8988T (cell line): ENCODE measurements at regions not wholly inside any gene's neighbourhood (a gene's known extent, or its start where the extent isn't known, plus 50 kb on each side); places are given as distances from the start of the nearest gene placed in this dataset.

Source experiments
- DNase-seq: peaks from one replicate; pipeline ENCODE4 v3.0.0; 2011

DNA sequence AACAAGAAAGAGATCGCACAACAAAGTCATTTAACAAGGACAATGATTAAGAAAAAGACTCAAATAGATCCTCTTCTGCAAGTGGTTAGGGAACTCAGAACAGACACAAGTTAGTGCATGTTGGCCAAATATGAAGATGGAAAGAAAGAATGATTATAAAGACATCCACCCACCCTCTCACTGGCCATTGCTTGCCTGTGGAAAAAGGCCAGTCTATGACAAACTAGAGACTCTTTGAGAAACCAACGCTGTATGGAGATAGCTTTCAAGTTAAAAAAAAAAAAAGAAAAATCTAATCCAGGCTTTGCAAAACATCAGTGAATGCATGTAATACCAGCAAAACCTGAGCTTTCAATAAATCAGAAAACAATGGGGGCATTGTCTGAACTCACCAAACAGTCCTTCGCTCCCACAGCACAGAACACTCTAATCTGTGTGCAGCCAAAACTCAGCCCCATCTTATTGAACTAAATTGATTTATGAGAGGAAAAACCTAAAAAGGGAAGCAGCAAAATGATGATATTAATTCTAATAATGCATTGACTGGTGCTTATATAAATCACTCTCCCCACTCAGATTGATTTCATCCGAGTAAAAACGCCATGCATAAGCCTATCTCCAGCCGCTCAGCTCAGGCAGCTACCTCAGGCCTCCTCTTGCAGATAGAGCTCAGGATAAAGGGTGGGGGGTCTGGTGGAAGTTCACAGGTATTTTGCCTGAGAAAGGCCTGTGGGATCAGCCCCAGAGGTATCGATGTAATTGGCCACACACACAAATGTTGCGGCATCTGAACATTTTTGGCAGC lies 547.1 kb downstream of the CCDC171 start:
- no peak for DNase-seq

DNA sequence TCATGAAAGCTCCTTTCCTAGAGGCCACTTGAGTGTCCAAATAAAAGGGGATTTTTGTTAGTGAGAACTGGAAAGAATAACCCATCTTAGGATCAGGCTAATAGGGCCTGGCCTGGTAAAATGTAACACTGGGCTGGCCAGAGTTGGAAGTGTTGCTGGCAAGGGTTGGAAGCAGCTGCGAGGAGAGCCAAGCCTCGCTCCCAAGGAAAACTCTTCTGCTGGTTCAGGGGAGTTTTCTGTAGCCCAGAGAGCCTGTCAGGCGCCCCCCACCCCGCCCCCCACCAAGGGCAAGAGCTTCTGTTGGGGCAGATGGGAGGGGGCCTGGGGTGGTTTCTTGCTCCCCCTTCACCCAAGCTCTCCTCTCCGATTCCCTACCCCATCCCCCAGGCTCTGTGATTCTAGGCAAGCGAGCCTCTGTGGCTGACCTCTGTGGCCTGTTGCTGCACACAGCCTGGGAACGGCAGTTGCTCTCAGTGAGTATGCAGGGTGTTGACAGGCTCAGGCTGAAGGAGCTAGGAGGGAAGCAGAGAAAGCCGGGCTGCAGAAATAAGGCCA lies 547.8 kb downstream of the CCDC171 start:
- DNase-seq: no peak

DNA sequence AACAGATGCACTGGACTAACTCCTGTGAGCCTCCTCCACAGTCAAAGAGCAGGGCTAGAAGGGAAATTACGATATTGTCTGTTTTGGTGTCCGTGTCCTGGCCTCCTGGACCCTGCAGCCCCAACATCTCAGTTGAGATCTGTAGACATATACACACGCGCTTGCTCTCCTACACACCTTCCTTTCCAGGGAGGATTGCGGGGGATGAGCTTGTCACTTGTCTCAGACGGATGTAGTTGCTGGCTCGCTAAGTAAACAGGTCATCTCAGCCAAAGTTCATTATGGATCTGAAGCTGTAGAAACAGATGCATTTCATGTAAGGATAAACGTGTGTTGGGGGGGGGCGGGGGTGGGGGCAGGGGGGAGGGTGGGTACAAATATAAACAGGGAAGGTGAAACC lies 549.3 kb downstream of the CCDC171 start:
- no peak for DNase-seq

DNA sequence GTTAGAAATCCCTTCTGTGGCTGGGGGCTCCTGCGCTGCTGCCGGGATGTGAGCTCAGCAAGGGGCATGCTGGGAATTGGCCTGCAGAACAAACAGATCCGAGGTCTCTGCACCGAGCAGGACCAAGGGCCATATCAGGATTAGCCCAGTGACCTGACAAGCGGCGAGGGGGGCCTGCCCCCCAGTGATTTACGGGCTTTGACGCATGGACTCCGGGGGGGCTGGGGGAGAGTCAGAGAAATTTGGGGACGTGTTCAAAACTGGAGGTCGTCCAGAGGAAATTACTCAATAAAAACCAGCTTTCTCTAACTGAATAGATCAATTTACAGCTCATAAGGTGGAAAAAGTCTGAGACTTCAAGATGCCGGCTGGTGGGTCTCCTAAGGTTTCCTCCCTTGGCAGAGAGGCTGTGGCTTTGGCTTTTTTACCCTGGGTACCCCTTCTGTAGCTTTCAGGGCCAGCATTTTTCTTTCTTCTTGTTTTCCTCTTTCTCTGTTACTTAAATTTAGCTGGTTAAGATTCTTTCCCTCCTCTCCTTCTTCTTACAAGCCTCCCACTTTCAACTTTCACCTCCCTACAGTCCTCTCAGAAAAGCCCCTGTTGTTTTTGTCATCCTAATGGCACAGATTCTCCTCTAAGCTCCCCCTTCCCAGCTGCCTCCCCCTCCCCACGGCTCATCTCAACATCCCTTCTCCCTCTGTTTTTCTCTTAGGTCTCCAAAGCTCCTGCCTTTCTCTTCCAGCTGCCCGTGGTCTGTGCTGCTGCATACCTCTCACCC lies 551.0 kb downstream of the CCDC171 start:
- DNase-seq: no peak

DNA sequence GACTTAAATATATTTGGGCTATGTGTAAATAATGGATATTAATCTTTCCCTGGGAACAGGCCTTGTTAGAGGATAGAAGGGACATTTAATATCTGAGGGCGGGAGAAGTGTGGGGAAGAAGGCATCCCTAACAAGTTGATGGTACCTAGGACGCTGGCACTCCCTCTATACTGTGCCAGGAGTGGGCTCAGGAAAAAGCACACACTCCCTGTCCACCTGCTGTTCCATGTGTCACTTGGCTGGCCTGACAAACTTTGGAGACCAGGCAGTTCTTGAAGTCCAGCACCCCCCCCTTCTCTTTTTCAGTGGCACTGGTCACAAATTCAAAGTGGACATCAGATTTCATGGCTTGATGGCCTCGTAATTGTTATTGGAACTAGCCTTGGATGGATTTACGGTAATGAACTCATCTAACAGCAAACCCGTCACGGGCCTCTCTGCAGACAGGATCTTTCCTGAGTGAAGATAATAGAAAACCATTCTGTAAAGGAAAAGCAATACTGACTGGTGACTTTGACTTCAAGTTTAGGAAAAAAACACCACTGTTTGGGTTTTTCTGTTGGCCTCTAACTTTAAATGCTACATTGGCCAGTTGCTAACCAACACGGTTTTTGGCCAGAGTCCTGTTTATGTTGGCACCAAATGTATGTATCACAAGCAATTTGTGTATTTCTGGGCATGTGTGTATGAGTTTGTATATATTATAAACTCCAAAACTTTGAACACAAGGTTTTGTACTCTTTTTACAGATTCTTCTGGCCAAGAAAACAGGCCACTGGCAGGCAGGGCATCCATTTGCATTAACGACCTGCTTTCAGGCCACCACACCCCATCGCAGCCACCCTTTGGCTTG lies 552.6 kb downstream of the CCDC171 start:
- DNase-seq: no peak

DNA sequence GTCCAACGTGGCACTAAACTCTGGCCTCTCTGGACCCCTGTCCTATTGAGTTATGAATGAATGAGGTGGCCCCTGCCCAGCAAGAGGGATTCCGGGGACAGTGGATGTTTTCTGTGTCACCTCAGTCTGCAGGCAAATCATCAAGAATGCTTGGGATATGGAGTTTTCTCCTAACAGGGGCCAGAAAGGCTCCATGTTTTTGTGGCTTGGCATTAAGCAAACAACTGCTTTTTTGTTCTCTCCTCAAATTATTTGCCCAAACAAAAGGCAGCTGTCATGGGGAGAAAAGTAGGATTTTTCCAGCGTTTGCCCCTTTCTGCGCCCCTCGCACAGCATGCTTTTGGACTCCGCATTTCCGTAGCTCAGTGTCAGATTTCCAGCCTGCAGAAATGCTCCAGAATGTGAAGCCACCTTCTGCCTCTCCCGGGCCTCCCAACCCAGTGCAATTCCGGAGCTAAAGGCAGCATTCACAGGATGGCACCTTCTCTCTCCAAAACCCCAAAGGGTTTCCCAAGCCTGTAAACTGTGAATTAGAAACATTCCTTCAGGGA lies 553.3 kb downstream of the CCDC171 start:
- no peak for DNase-seq

DNA sequence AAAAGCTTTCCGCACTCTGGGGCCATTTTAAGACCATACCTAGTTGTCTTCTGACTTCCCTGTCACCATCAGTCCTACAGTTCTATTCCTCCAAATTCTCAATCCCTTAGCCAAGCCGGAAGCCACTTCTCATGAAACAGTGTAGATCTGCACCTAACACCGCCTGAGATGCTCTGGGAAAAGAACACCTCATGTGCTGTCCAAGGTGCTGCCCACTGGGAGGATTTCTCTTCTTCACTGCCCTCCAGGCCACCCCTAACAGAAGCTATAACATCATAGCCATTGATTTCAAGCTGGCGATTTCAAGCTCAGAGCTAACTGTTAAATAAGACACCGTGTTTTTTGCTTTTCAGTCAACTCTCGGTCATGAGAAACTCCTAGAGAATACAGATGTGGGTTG lies 559.3 kb downstream of the CCDC171 start:
- no peak for DNase-seq

DNA sequence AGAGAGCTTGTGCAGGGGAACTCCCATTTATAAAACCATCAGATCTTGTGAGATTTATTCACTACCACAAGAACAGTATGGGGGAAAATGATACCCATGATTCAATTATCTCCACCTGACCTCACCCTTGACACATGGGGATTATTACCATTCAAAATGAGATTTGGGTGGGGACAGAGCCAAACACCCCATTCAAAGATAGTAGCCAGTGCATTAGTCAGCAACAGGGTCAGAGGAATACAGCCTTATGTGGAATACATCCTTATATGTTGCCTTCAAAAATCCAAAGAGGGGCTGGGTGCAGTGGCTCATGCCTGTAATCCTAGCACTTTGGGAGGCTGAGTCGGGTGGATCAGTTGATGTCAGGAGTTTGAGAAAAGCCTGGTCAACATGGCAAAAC lies 563.2 kb downstream of the CCDC171 start:
- no peak for DNase-seq

DNA sequence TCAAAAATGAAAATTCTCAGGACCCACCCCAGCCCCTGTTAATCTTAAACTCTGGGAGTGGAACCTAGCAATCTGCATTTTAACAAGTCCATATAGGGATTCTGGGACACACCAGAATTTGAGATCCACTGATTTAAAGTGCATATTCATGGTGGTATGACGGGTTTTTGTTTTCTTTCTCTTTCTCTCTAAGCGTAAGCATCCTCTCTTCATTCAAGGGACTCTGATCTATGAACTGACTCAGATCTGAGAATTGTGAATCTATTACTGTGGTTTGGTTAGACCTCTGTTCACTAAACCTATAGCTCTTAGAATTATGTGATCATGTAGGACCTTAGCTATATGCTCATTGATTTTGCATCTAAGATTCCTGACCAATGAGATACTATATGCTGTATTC lies 565.2 kb downstream of the CCDC171 start:
- DNase-seq: no peak

DNA sequence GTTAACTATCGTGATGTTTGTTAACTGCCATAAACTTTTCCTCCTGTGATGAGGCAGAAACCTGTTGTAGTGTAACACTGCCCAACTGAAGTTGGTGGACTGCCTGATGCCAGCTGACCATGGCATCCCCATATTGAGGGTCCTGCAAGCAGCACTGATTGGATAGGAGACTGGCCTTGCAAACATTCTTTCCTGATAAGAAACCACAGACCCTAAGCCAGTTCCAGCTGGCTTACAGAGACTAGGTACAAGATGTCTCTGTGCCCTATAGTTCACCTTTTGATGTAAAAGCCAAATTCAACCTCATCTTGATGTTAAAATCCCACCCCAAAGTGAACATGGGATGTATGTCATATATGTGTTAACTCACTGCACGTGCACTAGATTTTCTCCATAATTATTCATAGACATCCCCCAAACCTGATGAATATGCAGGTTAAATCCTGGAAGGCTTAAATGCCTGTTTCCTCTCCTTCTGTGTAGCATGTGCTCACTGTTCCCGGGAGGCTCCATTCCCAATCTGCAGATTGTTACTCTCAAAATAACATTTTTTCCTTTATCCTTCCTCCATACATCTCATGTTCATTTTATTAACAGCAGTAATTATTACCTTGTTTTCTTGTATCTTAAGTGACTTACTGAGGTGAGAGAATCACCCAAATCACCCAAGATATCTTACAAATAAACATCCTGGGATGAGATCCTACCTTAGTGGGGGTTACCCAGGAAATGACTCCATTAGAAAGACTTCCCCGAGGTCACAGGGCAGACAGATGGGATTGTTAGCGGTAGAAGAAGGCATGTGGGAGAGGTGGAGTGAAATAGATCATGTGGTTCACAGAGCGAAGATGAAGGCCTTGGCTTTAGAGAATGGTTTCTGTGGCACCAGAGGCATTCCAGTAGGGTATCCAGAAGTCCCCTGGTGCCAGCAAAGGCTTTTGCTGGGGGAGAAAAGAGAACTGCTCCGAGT lies 566.7 kb downstream of the CCDC171 start:
- DNase-seq: no peak

DNA sequence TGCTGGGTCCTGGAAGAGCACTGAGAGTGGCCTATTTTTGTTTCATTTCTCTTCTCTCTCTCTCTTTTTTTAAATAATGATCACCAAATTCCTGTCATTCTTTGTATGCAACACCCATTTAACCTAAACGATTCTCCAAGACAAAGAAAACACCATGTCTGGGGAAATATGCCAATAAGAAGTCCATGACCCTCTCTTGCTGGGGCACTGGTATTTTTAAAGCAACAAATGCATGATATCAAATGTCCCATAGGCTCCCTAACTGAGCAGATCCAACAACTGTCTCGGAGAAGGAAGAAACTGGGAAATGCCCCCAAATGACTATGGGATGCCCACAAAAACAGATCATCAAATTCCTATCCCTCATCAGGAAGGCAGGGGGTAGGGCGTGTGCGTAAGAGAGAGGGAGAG lies 567.4 kb downstream of the CCDC171 start:
- no peak for DNase-seq

DNA sequence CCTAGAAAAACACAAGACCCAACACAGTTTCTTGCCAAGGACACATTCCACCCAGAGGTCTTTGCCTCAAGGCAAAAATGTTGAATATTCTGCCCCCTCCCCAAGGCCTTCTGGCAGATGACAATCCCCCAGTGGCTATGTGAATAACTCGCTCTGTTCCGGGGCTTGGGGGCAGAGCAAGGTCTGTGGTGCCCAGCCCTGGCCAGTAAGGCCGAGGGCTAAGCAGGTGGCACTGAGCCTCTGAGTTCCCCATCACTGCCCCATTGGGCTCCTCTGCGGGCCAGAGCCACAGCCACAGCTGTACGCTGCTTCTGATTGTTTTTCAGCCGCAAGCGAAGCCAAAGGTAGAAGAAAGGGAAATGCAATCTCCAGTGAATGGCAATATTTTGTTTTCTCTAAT lies 567.9 kb downstream of the CCDC171 start:
- DNase-seq: no peak

DNA sequence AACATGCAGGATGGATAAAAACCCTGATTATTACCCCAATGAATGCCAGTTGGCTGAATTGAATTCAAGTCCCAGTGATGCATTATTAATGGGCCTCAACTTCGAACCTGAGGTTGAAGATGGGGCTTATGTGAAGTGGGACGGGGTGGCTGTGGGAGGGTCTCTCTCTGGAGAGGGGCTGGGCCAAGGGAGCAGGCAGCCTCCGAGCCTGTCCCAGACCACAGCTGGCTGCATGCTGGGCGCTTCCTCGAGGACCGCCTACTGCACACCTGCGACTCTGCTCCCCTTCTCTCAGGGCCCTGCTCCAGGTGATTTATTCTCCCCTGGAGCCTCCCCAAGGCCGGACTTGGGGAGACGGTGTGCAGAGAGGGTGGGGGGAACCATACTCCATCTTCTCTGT lies 568.3 kb downstream of the CCDC171 start:
- DNase-seq: no peak

DNA sequence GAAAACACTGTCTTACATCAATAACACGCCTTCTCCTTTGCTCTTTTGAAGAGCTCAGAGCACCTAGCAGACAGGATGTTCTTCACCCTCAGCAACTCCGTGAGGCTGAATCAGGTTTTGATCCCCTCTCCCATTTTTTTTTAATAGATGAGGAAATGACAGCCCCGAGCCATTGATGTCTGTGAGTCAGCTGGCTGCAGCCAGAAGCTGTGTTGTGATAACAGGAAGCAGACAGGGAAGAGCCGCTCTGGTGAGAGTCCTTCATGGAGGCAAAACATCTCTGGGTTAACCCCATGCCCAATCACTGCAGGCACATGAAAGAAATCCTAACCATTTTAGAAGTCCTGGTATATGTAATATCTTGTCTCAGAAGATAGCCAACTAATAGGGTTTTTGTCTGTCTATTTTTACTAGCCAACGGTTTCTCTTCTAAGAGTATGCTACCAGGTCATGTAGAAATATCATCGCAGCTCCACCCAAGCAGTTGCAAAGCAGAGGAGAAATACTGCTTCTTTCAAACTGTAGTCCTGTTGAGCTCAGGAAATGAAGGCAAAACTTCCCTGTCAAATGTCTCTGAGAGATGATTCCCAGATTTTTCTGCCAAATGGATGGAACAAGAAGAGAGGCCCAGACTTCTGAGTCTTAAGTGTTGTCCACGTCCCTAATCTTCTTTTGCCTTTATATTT lies 568.9 kb downstream of the CCDC171 start:
- DNase-seq: no peak

DNA sequence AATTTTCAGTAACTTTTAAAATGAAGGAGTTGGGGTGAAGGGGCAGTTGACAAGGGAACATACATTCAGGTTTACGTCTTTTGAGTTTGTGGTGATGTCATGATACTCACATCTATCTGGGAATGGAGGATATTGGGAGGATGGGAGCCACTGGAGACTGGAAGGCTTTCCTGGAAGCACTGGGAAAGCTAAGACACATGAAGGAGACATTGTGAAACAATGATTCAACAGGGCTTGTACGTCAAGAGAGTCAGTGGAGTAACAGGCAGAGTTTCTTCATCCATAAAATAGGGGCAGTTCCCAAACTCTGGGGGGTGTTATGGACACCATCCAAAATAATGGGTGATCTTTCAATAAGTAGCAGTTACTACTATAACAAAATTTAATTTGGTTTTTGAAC lies 572.8 kb downstream of the CCDC171 start:
- no peak for DNase-seq

DNA sequence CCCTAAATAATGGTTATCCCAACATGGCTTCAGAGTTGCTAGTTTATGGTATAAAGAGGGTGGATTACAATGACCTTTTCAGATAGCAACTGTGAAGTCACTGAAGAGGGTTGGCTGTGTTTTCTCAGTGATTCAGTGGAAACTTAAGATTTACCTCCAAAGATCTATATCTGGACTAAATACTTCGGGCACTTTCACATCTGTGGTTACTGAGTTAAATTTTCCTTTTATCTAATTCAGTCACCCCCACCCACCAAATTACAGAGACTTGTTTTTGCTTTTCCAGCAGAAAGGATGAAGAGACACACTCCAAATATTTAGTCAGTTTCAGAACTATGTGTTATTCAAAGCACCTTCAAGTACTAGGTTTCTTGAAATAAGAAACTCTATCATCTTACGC lies 573.2 kb downstream of the CCDC171 start:
- DNase-seq: no peak

DNA sequence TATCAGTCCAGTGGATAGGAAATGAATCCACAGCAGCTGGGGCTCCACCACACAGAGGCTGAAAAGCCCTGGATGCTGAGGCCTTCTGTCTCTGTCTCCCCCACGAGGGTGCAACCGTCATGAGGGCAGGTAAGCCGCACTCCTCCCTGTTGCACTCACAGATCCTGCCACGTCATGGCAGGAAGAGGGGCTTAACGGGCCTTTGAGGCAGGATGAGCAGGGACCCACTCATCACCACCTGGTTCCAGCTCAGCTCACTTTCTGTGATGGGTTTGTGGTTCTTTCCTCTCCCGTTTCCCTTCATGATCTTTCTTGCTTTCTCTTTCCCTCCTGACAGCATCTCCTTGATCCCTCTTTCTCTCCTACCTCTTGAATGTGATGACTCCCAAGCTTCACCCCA lies 575.2 kb downstream of the CCDC171 start:
- DNase-seq: no peak

DNA sequence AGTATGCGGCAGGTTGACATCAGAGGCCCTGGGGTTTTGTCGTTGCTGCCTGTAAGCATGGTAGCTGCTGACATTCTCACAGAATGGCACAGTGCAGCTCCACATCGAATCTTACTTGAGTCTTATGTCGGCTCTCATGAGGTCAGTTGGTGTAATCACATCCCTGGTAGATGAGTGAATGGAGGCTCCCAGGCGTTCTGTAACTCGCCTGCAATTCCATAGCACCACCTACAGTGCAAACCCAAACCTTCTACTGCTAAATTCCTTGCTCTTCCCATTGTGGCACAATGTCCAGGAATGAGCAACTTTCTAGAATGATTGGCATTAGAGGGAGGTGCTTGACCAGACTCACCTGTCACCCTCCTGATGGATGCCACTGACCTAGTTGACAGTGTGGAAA lies 578.4 kb downstream of the CCDC171 start:
- DNase-seq: no peak

DNA sequence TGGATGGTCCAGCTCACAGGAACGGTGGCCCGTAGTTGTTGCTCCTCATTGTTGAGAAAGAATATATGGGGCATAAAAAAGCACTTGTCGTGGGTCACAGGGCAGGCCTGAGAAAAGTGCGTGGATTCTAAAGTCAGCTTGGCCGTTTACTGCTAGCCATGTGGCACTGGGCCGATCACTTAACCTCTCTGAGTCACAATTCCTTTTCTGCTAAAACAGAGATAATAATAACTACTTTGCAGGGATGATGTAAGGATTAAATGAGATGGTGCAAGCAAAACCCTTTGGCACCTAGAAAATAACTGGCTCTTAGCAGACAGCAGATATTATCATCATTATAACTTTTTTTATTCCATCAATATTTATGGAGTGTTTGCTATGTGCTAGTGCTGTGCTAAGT lies 579.7 kb downstream of the CCDC171 start:
- no peak for DNase-seq

DNA sequence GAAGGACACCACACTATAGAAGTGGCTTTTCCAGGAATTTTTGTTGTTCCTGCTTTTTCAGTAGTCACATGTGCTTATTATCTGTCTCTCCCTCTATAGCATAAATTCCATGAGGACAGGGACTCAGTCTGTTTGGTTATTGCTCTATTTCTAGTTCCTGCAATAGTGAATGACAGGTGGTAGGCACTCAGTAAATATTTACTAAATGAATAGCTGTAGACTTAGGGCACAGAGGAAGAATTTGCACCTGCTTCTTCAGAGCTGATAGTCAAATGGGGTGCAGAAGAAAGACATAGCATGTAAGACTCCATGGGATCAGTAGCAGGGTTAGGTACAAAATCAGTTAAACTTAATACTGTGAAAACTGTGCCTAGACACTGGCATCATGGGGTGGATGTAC lies 580.2 kb downstream of the CCDC171 start:
- no peak for DNase-seq
